Right lobe of liver (tissue), 6 donors: ENCODE measurements at regions not wholly inside any gene's neighbourhood (a gene's known extent, or its start where the extent isn't known, plus 50 kb on each side); places are given as distances from the start of the nearest gene placed in this dataset.
A peak's percentile ranks its signal among the peaks of the same experiment; 100 is the strongest.

ENCODE experiments used
- ATAC-seq, 4 donors: fragments of 200-7000 bp; cut with Tn5 transposase; one replicate each; pipeline ENCODE4 v1.9.1; 2020; ENCODE audit warnings: mild to moderate bottlenecking in 4 of 4, moderate library complexity in 4 of 4
- DNase-seq, 3 donors: peaks; one replicate each; pipeline ENCODE4 v3.0.0-alpha.2; 2020
- H3K27ac ChIP-seq, 3 donors: fragments of 200-600 bp; one replicate each; pipeline ENCODE4 v1.8.0; 2022
- H3K27me3 ChIP-seq, 2 donors: fragments of 200-600 bp; one replicate each; pipeline ENCODE4 v1.8.0; 2022
- H3K36me3 ChIP-seq, 4 donors: fragments of 200-600 bp; sonication (generic) in 1 of 4; one replicate each; pipeline versions ENCODE4 v1.5.1 to v1.8.0; 2017 to 2022; ENCODE audit warnings: control low read depth in 1 of 4
- H3K4me1 ChIP-seq, 4 donors: fragments of 200-600 bp; sonication (generic) in 1 of 4; one replicate each; pipeline versions ENCODE4 v1.5.1 to v1.8.0; 2017 to 2022; ENCODE audit warnings: control low read depth in 1 of 4
- H3K4me3 ChIP-seq, 3 donors: fragments of 200-600 bp; one replicate each; pipeline ENCODE4 v1.8.0; 2022
- H3K9me3 ChIP-seq, 4 donors: fragments of 200-600 bp; sonication (generic) in 1 of 4; one replicate each; pipeline versions ENCODE4 v1.5.1 to v1.8.0; 2017 to 2022; ENCODE audit warnings: control low read depth in 1 of 4
- POLR2A ChIP-seq: fragments of 450-650 bp; IDR thresholded peaks from one replicate; pipeline ENCODE4 v1.6.1; 2017; ENCODE audit warnings: antibody characterized with exemption, mild to moderate bottlenecking
- WGBS: methylation state at CpG from one replicate; pipeline ENCODE4 v1.1.6; 2018; ENCODE audit warnings: low coverage, low lambda C conversion rate; ENCODE audit not compliant: insufficient coverage; ENCODE audit errors: missing lambda C conversion rate; 5-methylcytosine and 5-hydroxymethylcytosine counted together
- intact Hi-C, 2 donors: fragments of 100-400 bp; cut with DNase I; formaldehyde crosslinking; loops; one replicate each; pipeline versions ENCODE4 v1.11.2 to v1.14.1; 2022
- TF ChIP-seq, protein P1 (sequence below), 4 donors: fragments of 200-600 bp in 3 of 4; fragments of 450-650 bp in 1 of 4; IDR thresholded peaks; one replicate each; pipeline versions ENCODE4 v1.5.1 to v1.8.0; 2016 to 2022; ENCODE audit warnings: antibody characterized with exemption in 4 of 4, mild to moderate bottlenecking in 2 of 4
- donor health status: DM: no; HTN: yes; CAD: no.
- donor health status: DM: no; HTN: no; CAD: no.
- donor health status: DM: no; HTN: no; CAD: no.
- donor health status: DM: no; HTN: yes; CAD: no.
- donor health status: DM: no; HTN: yes; CAD: no.

- DNase-seq (no peak), ATAC-seq (peak in 3 of 4 donors; percentile 31 to 66 (median 56))
- H3K27ac ChIP-seq = peak overlapping the region in 2 of 3 donors; percentile 30 to 39
- H3K36me3 ChIP-seq = no peaks in the 10 kb centered on the region
- 46% methylated on average over 3 of the region's 3 CpGs for WGBS
- no peaks in the 10 kb centered on the region for H3K27me3 ChIP-seq
- peak overlapping the region in 1 of 3 donors; percentile 22 for H3K4me3 ChIP-seq
- TF ChIP-seq POLR2A = no peak
- TF ChIP-seq, protein P1, sequence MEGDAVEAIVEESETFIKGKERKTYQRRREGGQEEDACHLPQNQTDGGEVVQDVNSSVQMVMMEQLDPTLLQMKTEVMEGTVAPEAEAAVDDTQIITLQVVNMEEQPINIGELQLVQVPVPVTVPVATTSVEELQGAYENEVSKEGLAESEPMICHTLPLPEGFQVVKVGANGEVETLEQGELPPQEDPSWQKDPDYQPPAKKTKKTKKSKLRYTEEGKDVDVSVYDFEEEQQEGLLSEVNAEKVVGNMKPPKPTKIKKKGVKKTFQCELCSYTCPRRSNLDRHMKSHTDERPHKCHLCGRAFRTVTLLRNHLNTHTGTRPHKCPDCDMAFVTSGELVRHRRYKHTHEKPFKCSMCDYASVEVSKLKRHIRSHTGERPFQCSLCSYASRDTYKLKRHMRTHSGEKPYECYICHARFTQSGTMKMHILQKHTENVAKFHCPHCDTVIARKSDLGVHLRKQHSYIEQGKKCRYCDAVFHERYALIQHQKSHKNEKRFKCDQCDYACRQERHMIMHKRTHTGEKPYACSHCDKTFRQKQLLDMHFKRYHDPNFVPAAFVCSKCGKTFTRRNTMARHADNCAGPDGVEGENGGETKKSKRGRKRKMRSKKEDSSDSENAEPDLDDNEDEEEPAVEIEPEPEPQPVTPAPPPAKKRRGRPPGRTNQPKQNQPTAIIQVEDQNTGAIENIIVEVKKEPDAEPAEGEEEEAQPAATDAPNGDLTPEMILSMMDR (IDR thresholded peaks at IDR 0.05) = no peak
- no peaks in the 10 kb centered on the region for H3K9me3 ChIP-seq
- intact Hi-C loops = no loop called here
- no peaks in the 10 kb centered on the region for H3K4me1 ChIP-seq
These were observed 839.1 kb downstream of the SH3BGRL start for GRCh38 chrX:82041034-82041433.

DNA sequence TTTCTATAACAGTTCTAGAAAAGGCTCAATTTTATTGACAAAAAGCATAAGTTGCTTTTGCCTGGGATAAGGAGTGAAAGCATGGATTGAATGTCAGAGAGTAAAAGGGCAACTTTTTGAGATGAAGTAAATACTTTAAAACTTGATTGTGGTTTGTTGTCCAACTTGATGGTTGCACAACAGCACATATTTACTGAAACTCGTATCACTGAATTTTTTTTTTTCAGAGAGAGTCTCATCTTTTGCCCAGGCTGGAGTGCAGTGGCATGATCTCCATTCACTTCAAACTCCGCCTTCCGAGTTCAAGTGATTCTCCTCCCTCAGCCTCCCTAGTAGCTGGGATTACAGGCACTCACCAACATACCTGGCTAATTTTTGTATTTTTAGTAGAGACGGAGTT, 856.8 kb downstream of the SH3BGRL start:
- no peaks in the 10 kb centered on the region for H3K36me3 ChIP-seq
- H3K4me3 ChIP-seq = no peak overlapping the region
- ATAC-seq (peak; percentile 66 to 88 (median 76)), DNase-seq (no peak)
- intact Hi-C loops = no loop called here
- H3K27me3 ChIP-seq = no peaks in the 10 kb centered on the region
- WGBS = 47% methylated on average over 4 of the region's 4 CpGs
- no peaks in the 10 kb centered on the region for H3K4me1 ChIP-seq
- H3K27ac ChIP-seq = peak overlapping the region in 2 of 3 donors; percentile 1 to 49
- no peaks in the 10 kb centered on the region for H3K9me3 ChIP-seq
- TF ChIP-seq, protein P1 (IDR thresholded peaks at IDR 0.05) = no peak
- no peak for TF ChIP-seq POLR2A

GRCh38 chrX:82070948-82071347, 869.0 kb downstream of the SH3BGRL start:
- WGBS = 73% methylated on average over 1 of the region's 1 CpG
- no peaks in the 10 kb centered on the region for H3K9me3 ChIP-seq

GRCh38 chrX:82081027-82081426, 879.1 kb downstream of the SH3BGRL start:
- intact Hi-C loops = no loop called here
- 8% methylated on average over 1 of the region's 1 CpG for WGBS
- peak; percentile 45 to 57 (median 48) for ATAC-seq

More at GRCh38 chrX:82070948-82071347, 869.0 kb downstream of the SH3BGRL start:
- Histone ChIP-seq H3K36me3 (no peaks in the 10 kb centered on the region), H3K4me1 (no peaks in the 10 kb centered on the region), H3K4me3 (no peak overlapping the region), H3K27me3 (no peaks in the 10 kb centered on the region), H3K27ac (no peak overlapping the region)
- intact Hi-C loops = no loop called here
- no peak for ATAC-seq
- DNase-seq = no peak
- TF ChIP-seq, protein P1 (IDR thresholded peaks at IDR 0.05) = no peak
- no peak for TF ChIP-seq POLR2A

More at GRCh38 chrX:82081027-82081426, 879.1 kb downstream of the SH3BGRL start:
- Histone ChIP-seq H3K4me3 (no peak overlapping the region), H3K4me1 (no peaks in the 10 kb centered on the region), H3K9me3 (peaks cover 0 to 3% (median 0%) of the 10 kb centered on the region in 4 donors), H3K27me3 (no peaks in the 10 kb centered on the region), H3K36me3 (no peaks in the 10 kb centered on the region), H3K27ac (no peak overlapping the region)
- DNase-seq = no peak
- TF ChIP-seq, protein P1 (IDR thresholded peaks at IDR 0.05) = peak; percentile 30 to 44 (median 34)
- no peak for TF ChIP-seq POLR2A
